ENCODE measurements at regions not wholly inside any gene's neighbourhood (a gene's known extent, or its start where the extent isn't known, plus 50 kb on each side); places are given as distances from the start of the nearest gene placed in this dataset.

DNA sequence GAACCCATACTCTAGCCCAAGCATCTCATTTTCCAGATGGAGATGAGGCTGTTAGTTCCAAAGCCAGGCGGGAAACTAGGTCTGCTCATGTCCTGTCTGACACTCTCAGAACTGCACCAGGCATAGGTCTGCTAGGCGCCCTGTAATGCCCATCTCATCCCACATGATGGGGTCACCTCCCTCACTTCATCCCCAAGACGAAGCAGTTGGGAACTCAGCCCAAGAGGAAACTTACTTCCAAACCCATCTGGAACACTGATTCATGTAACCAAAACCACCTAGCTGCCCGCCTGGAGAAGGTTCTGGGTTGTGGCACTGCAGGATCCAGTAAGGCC is 84.0 kb upstream of the PRNP start:
- CTCF ChIA-PET, result interaction anchor here (1.3 to 2.8 kb wide), 2 partner anchors 11 to 524 kb away, joined by 3 to 19 read pairs; partner anchors contain the start of gene CDS2
- dilution Hi-C loops (cut with MboI; ENCODE audit: extremely low pct_ligation_motif_present, low sequenced_read_pairs), result no loop called here
- H3K4me3 ChIP-seq (replicated peaks in 1 of 3; ENCODE audit: insufficient read depth in 1 of 3, low read depth in 1 of 3, low read length in 3 of 3), result no peak overlapping the region
- FAIRE-seq (no peak), DNase-seq (ENCODE audit: low read depth, low spot score) (no peak)
- no peak overlapping the region for H2AFZ ChIP-seq (ENCODE audit: low read depth, low read length)
- H3K9me1 ChIP-seq (replicated peaks; ENCODE audit: control insufficient read depth, extremely low read depth, insufficient read depth, low read length), result no peaks in the 10 kb centered on the region
- intact Hi-C loops (cut with micrococcal nuclease), result no loop called here
- no peak overlapping the region for H3K27ac ChIP-seq (ENCODE audit: insufficient read depth, low read depth, low read length)
- H4K20me1 ChIP-seq (replicated peaks; ENCODE audit: control insufficient read depth, extremely low read depth, insufficient read depth, low read length), result no peaks in the 10 kb centered on the region
- peaks cover 23 to 48% of the 10 kb centered on the region in 2 experiments for H3K27me3 ChIP-seq (ENCODE audit: control insufficient read depth in 2 of 2, insufficient read depth in 2 of 2, low read length in 2 of 2)
- POLR2A ChIA-PET, result no interaction called here
- no peak overlapping the region for H3K9ac ChIP-seq (replicated peaks; ENCODE audit: extremely low read depth, insufficient read depth, low read length)
- H3K36me3 ChIP-seq (ENCODE audit: control insufficient read depth in 2 of 2, extremely low read depth in 1 of 2, insufficient read depth in 2 of 2, low read length in 2 of 2), result no peaks in the 10 kb centered on the region
- BruUV-seq (replicated peaks), result no TSS peak
- no peaks in the 10 kb centered on the region for H3K79me2 ChIP-seq (ENCODE audit: control insufficient read depth, insufficient read depth, low read length)
- no peaks in the 10 kb centered on the region for H3K9me3 ChIP-seq (replicated peaks; ENCODE audit: control insufficient read depth, insufficient read depth, low read length)
- H3K4me2 ChIP-seq (ENCODE audit: insufficient read depth, low read length), result no peak overlapping the region
- no peaks in the 10 kb centered on the region for H3K4me1 ChIP-seq (ENCODE audit: control insufficient read depth, extremely low read depth, insufficient read depth, low read length)
- TF ChIP-seq, protein P1, sequence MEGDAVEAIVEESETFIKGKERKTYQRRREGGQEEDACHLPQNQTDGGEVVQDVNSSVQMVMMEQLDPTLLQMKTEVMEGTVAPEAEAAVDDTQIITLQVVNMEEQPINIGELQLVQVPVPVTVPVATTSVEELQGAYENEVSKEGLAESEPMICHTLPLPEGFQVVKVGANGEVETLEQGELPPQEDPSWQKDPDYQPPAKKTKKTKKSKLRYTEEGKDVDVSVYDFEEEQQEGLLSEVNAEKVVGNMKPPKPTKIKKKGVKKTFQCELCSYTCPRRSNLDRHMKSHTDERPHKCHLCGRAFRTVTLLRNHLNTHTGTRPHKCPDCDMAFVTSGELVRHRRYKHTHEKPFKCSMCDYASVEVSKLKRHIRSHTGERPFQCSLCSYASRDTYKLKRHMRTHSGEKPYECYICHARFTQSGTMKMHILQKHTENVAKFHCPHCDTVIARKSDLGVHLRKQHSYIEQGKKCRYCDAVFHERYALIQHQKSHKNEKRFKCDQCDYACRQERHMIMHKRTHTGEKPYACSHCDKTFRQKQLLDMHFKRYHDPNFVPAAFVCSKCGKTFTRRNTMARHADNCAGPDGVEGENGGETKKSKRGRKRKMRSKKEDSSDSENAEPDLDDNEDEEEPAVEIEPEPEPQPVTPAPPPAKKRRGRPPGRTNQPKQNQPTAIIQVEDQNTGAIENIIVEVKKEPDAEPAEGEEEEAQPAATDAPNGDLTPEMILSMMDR (IDR thresholded peaks at IDR 0.05; ENCODE audit: extremely low read depth in 1 of 2, insufficient read depth in 1 of 2, low read depth in 1 of 2, low read length in 2 of 2), result no peak
- TF ChIP-seq POLR2AphosphoS5 (IDR thresholded peaks at IDR 0.05; ENCODE audit: insufficient read depth, low read depth, low read length) (no peak), POLR2A (IDR thresholded peaks at IDR 0.05; ENCODE audit: low read depth, low read length) (no peak), GATA2 (IDR thresholded peaks at IDR 0.05; ENCODE audit: insufficient read depth, insufficient read length, low read depth, low read length) (no peak), MYC (IDR thresholded peaks at IDR 0.05; ENCODE audit: low read depth, low read length) (no peak), EZH2 (IDR thresholded peaks at IDR 0.05; ENCODE audit: borderline replicate concordance, low read depth, low read length, severe bottlenecking) (no peak), FOS (IDR thresholded peaks at IDR 0.05; ENCODE audit: borderline replicate concordance, insufficient read depth, low read length) (no peak), JUN (IDR thresholded peaks at IDR 0.05; ENCODE audit: borderline replicate concordance, insufficient read depth, insufficient read length, low read depth) (no peak)
- TF ChIP-seq, protein P2, sequence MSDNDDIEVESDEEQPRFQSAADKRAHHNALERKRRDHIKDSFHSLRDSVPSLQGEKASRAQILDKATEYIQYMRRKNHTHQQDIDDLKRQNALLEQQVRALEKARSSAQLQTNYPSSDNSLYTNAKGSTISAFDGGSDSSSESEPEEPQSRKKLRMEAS (IDR thresholded peaks at IDR 0.05; ENCODE audit: insufficient read depth, insufficient read length), result no peak
